NCI-H146 (cell line): ENCODE measurements at regions not wholly inside any gene's neighbourhood (a gene's known extent, or its start where the extent isn't known, plus 50 kb on each side); places are given as distances from the start of the nearest gene placed in this dataset.

Source experiments
- DNase-seq: peaks from one replicate; lab custom pipeline; 2025; lab: John Stamatoyannopoulos, UW

DNA sequence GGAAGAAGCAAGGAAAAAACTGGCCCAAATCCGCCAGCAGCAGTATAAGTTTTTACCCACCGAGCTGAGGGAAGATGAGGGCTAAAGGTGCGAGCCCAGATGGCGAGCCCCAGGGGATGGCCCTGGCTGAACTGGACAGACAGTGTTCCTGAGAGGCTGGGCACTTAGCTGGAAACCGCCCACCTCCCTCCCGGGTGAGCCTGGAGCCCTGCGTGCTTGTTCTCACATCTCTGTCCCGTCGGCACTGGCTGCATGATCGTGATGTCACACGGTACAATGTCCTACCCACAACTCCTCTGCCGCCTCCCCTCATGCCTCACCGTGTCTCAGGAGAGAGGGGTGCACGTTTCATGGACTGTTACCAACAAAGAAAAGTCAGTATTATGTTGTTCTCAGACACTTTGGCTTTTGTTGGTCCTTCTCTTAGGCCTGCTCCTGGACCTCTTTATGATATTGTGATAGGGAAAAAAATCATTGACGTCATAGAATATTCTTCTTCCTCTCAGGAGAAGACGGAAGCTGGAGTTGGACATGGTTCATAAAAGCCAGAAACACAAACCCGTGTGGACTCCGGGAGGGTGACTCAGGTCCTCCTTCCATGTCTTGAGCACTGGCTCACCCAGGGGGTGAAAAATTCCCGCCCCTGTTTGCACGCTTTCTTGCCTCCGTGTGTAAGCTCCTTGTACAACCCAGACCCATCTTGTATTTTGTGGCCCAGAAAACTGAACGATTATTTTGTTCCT, 201.8 kb upstream of the TPM1 start:
- no peak for DNase-seq

DNA sequence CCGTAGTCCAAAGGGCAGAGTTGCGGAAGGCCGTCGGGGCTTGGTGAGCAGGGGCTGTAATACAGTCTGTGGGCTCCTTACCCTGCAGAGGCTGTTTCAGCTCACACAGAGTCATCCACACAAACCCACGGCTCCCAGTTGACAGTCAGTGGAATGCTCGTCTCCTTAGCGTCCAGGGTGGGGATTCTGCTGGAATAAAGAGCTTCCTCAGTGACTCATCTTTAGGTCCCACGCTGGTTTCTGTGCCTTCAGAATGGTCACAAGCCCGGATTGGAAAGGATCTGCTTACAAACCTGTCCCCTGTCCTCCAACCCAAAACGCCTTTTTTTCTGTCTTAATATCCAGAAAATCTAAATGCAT, 201.3 kb upstream of the TPM1 start:
- DNase-seq, result no peak

DNA sequence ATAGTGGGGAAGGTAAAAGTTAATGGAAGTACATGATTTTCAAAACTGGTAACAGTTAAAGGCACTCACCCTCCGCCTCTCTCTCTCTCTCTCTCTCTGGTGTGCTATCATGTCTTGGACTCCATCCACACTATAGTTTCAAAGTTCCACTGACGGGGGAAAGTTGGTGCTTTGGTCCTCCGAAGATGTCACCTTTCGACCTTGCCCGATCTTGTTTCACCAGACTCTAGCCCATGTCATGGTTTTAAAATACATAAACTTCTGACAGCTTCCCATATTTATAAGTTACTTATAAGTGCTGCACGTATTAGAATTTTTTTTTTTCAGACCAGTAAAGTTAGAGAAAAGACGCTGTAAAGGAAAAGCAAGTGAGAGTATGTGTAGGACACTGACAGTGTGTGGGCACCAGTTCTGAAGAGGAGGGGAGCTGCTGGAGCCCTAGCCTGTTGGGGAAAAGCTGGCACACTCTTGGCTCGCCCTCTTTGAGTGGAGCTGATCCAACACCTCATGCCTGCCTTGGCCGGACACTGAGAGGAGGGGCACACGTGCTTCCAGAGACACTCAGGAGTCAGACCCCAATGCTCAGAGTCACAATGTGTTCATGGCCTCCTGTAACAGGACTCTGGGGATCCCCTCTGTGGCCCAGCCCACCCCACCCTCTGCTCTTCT, 200.5 kb upstream of the TPM1 start:
- no peak for DNase-seq

DNA sequence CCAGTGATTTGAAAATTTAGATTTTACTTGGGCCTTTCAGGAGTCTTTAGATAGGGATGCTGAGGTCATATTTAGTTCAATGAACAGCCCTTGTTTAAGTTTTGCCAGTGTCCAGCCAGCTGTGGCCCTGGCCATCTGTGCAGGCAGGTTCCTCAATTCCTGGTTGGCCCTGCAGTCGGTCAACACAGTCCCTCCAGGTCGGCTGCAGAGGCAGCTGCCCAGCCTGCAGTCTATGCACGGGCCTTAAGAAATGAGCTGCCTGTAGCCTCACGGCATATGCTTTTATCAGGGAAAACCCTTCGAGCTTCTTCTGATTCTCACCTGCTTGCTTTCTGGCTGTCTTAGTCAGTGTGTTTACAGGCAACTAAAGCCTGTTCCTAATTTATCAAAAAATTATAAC, 199.2 kb upstream of the TPM1 start:
- DNase-seq, result no peak

DNA sequence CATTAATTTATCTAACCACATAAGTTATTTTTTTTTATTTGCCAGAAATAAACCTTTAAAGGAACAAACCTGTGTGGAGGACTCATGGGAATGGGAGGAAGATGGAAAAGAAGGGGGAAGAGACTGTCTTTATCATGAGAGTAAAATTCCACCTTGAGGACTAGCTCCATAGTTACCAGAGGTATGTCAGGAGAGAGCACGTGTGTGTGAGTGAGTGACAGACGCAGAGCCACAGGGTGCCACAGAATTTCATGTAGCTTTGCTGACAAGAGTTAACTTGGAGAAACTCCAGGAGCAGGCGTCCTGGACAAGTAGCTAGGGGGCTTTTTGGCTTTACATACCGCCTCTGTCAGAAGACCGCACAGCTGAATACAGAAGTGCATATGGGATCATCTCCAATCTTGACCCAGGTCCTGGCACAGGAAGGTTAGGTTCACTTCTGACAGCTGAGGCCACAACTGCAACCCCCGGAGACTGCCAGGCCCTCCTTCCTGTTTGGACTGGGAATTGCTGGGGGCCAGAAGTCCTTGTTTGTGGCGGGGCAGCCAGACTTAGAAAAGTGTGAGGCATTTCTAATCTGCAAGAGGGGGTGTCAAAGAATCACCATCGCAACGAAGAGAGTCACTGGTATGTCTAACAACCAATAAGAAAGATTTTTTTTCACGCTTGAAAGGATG, 197.8 kb upstream of the TPM1 start:
- DNase-seq, result no peak

DNA sequence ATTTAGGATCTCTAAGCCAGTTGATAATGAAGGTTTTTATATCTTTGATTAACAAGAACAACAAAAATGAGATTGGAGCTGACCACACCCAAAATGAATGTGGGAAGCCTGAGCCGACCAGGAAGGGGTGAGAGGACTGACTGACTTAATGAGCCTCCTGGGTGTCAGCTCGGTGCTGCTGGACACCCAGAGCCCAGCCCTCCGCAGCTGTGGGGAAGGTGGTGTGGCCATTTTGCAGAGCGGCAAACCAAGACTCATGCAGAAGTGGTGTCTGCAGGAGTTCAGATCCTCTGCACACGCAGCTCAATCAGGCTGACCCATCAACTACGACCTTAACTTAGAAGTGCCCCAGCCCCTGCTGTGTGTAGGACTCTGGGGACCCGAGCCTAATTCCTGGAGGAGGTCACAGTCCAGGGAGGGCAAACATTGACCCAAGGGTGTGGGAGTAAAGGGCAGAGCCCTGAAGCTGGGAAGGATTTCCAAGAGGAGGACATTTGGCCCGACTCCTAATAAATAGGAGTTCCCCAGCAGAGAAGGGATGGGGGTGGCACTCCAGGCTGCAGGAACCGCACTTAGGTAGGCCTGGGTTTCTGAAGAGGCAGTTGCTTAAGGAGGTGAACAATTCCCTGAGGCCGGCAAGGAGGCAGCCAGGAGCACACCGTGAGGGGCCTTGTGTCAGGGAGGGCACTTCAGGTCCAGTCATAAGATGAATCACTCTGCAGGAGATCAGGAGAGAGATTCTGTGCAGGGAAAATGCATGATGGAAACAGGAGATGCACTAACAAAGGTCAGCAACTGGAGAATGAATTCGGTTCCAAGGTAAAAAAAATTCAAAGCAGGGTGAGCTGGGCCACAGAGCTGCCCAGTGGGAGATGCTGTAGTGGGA, 197.1 kb upstream of the TPM1 start:
- DNase-seq, result no peak

DNA sequence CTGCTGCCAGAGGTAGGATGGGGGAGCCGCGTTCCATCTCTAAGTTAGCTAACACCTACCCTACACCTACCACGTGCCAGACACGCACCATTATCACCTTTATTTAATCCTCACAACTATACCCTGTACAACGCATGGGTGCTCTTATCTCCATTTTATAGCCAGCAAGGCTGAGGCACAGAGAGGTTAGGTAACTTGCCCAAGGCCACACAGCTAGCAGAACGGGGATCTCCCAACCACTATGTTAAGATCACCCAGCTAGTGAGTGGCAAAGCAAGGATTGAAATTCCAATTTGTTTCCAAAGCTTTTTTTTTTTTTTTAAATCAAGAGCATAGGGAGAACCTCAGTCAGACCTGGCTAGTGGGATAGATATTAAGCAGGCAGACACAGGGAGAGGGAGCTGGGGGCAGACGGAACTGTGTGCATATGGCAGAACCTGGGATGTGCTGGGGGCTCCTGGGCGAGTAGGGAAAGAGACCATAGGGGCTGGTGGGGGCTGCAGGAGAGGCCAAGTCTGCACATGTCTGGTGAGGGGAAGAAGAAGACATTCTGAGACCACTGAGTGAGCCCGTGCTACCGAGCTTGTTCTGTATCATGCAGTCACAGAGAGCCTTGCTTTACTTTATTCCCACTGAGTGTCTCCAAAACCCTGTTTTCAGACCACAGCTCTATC, 196.3 kb upstream of the TPM1 start:
- DNase-seq, result no peak

DNA sequence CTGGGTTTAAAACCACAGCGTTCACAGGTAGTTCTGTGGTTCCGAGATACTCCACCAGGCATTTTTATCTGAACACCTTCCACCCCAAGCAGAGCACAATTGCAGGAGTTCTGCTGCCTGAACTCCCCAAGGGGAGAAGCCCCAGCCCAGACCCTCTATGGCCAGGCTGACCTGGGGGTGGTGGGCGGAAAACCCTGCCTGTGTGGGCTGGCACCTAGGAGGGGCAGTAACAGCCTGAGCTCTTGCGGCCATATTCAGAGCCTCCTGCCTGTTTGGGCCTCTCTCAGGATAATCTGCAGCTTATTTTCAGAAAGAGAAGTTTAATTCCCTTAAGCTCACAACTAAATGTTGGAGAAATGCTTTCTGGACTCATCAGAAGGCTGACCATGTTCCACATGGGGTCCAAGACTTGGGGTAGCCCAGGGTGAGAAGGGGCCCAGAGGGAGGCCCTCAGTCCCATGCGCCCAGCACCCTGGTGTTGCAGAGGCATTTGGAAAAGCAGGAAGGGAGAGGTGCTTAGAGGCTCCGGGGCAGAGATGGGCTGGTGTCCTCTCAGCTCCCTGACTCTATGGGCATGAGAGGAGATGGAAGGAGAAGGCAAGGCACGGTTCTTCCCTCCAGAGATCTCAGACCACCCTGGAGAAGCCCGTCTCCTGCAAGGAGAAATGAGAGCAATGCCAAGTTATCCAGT, 195.6 kb upstream of the TPM1 start:
- DNase-seq, result no peak

DNA sequence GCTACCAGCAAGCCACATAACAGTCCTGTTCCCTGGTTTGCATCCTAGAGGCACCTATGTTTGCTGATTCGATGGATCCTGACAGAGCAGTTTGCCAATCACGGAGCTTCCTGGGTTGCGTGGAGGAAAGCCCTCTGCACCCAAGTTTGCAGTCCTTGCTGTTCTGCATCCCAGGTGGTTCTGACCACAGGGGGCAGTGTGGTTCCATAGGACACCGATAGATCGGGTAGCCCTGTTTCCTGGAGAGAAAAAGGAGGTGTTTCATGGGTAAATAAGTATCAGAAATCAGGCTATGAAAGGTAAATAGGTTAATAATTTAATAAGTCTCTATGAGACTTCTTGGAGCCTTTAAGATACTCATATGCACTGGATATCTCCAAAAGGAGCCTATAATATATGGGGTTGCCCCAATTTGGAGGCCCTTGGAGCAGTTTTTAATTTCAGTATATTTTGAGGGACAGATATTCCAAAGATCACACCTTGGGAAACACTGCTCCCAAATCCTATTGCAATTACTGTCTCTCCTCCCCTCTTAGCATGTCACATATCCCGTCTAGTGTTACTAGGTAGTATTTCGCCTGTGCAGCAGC, 194.6 kb upstream of the TPM1 start:
- peak; percentile 12 for DNase-seq

DNA sequence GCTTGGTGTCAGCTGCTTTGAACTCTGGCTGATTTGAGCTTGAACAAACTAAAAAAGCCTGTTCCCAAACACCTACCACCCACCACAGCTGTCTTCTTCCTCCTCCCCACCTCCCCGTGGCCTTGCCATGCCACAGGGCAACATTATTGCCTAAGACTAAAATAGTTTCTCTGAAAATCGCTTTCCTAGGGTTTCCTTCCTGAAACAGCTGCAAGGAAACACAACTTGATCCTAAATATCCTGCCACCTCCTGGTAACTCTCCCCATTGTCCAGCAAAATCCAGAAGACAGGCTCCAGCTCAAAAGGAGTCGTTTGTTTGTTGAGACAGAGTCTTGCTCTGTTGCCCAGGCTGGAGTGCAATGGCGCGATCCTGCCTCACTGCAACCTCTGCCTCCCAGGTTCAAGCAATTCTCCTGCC, 193.9 kb upstream of the TPM1 start:
- DNase-seq, result no peak

DNA sequence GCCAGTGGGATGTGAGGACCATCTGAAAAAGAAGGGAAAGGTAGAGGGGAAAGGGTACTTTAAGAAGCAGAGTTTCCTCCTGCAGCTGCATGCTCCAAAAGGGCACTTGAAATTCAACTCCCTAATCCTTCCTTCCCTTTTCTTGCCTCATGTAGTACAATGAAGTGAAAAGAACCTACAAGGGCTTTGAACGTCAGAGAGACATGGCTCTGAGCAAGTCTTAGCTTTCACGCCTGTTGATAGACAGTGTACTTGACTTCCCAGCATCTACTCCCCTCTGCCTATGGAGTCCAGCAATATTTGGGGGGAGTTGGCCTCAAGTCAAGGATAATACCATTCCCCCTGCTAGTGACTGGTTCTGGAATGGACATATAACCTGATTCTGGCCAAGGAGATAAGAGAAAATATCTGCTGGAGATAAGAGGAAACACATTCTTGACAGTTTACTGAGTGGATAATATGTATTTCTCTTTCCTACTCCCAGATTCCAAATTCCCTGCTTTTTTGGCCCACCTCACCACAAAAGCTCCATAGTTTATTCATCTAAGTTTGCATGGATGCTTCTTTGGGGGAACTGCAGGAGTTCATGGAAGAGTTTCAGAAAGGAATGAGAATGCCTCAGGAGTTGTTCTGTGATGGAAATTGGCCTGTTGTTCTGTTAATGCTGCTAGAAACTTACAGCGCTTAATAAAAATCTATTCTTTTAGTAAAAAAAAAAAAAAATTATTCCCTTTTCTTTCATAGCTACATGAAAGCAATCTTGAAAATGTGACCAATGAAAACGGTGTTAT, 193.0 kb upstream of the TPM1 start:
- no peak for DNase-seq

DNA sequence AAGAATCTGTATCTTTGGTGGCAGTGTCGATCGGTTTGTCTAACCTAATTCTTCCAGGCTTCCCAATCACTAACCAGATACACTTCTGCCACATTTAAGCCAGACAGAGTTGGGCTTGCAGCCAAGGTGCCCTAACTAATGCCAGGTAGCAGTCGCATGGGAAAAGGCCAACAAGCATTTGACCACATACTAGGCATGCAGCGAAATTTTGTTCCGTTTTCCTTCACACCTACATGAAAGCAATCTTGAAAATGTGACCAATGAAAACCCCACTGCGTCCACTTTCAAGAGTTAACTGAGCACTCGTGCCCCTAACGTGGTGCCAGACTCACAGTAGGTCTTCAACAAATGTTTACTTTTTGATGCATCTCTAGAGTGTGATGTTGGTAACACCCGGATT, 192.2 kb upstream of the TPM1 start:
- no peak for DNase-seq

DNA sequence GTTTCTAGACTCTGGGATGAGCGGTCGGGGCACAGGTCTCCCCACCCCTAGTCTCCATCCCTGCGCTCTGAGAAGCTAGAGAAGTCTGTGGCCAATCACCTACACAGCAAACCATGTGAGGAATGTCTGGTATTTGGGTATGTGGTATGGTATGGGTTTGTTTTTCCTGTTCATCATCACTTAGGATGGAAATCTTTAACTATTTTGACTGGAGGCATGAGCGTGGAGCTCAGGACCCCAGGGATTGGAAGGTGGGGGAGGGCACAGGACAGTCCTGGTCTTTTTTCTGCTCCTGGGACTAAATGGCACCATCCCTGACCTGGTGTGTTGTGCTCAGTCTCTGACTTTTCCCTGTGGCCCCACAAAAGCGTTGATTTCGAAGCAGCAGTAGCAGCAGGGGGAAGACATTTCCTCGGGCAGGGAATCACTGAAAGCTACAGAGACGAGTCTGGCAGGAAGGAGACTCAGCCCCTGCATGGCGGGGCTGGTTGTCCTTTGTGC, 191.7 kb upstream of the TPM1 start:
- DNase-seq, result no peak

DNA sequence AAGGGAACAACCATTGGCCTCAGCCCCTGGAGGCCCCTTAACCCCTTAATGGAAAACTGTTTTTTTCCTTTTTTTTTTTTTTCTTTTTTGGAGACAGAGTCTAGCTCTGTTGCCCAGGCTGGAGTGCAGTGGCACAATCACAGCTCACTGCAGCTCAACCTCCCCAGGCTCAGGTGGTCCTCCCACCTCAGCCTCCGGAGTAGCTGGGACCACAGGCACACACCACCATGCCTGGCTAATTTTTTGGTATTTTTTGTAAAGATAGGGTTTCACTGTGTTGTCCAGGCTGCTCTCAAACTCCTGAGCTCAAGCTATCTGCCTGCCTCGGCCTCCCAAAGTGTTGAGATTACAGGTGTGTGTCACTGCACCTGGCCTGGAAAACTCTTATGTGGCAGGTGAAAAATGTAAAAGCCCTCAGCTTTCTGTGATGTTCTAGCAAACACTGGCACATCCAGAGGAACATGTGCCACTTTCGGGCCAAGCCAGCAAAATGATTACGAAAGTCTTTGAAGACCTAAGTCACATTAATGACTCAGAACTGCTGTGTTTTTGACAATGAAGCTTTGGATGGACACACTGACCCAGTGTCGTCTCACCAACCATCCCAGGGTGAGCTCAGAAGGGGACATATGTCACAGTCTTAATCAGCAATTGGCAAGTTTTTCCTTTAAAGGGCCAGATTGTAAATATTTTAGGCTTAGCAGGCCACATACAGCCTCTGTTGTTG, 189.3 kb upstream of the TPM1 start:
- DNase-seq, result no peak

DNA sequence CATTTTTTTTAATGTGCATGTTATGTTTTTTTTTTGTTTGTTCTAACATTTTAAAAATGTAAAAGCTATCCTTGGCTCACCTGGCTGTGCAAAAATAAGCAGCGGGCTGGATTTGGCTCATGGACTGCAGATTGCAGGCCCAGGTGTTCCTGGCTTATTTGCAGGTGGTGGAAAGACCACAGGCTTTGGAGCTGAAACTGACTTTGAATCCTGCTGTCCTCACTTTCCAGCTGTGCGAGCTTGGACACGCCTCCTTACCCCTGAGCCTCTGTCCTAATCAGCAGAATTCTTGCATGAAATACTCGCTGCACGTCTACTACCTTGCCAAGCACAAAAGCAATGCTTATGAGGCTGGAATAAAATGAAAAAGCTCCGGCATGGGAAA, 188.7 kb upstream of the TPM1 start:
- peak; percentile 14 for DNase-seq

DNA sequence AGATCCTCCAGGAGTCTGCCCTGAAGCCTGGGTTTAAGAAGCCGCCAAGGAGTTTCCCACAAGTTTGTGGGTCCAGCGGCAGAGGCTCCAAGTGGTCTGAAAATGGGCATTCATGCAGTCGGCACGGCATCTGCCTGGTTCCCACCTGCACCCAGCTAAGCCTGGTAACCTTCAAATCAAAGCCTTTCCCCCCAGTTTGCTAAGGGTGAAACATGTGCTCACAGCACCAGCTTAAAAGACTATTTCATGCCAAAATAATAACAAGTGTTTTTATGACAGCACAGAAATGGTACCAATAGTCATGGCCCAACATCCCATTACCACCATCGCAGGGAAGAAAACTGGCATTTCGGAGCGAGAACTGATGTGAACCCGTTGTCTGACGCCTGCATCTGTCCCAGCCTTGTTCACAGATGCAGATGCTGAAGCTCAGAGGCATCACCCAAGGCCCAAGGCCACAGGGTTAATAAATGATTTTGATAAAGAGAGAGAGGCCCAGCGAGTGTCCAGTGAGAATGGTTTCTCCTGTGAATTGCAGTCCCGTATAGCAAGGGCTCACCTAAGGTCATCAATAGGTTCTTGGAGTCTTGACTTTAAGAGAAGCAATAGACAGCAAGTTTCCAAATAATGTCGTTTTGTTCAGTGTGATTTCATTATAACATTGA, 188.0 kb upstream of the TPM1 start:
- no peak for DNase-seq

DNA sequence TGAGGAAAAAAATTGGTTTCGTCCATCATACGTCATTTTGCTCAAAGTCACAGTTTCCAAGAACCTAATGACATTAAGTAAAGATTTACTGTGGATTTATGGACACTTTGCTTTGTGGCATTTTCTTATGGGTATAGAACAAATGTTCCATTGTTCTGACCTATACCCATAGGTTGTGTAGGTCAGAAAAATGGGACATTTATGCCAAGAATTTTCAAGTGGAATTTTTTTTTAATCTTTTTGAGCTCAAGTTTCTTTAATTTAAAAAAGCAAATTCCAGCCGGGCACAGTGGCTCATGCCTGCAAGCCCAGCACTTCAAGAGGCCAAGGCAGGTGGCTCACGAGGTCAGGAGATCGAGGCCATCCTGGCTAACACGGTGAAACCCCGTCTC, 187.5 kb upstream of the TPM1 start:
- DNase-seq, result no peak

DNA sequence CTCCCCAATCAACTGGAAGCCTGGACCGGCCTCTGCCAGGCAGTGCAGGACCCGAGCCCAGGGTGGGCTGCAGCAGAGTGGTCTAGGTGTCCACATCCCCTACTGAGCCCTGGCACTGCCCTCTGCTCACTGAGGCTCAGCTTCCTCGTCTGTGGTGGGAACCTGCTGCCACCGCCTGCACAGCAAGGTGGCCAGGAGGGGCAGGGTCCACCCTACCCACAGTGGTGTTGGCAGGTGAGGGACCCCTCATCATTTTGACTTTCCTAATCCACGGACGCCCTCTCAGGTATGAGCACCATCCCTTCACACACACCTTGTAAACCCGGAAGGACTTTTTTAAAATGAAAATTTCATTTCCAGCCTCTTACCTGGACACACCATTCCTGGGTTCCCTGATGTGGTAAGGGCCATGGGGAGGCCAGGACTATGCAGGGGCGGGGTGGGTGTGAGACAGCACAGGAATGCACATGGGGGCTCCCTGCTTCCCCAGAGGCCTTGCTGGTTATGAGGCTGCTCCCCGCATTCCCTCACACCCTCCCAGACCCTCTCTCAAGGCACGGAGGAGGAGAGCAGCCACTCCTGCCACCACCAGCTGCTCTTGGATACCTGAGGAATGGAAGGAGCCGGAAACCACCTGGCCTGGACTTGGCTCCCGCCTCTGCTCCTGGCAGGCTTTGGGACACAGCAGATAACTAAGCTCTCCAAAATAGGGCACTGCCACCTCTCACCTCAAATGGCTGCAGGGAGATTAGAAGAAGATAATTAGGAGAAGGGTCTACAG, 185.9 kb upstream of the TPM1 start:
- DNase-seq, result no peak
